OCI-LY1 (cell line): ENCODE measurements at regions not wholly inside any gene's neighbourhood (a gene's known extent, or its start where the extent isn't known, plus 50 kb on each side); places are given as distances from the start of the nearest gene placed in this dataset.

Experiments
- EZH2 ChIP-seq: fragments of 200-600 bp; sonication (generic), shearing (Covaris generic); IDR thresholded peaks from 2 replicates; pipeline ENCODE4 v1.8.0; 2017; ENCODE audit warnings: borderline replicate concordance, mixed run types, mild to moderate bottlenecking, antibody characterized with exemption, low read length, moderate library complexity, mixed read lengths
- TF ChIP-seq, protein P1 (sequence below): fragments of 200-600 bp; sonication (generic), shearing (Covaris generic); IDR thresholded peaks from 2 replicates; pipeline ENCODE4 v1.5.1; 2017; ENCODE audit warnings: mild to moderate bottlenecking, antibody characterized with exemption, low read length, moderate library complexity, mixed read lengths

DNA sequence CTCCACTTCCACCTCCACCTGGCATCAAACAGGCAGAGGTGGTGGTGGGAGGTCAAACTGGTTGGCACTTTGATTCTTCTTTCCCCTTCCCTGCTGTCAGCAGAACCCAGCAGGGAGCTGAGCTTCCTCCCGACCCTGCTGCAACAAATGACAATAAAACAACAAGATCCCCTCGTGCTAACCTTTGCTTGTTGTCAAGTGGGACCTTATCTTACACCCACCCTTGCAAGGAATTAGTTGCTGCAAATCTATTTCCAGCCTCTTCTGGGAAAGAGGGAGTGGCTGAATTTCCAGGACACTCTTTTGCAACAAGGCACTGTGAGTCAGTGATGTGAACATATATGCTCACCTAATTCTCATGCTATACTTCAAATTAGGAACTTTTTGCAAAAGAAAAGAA is 655.1 kb downstream of the DSC3 start:
- no peak for TF ChIP-seq EZH2
- TF ChIP-seq, protein P1, sequence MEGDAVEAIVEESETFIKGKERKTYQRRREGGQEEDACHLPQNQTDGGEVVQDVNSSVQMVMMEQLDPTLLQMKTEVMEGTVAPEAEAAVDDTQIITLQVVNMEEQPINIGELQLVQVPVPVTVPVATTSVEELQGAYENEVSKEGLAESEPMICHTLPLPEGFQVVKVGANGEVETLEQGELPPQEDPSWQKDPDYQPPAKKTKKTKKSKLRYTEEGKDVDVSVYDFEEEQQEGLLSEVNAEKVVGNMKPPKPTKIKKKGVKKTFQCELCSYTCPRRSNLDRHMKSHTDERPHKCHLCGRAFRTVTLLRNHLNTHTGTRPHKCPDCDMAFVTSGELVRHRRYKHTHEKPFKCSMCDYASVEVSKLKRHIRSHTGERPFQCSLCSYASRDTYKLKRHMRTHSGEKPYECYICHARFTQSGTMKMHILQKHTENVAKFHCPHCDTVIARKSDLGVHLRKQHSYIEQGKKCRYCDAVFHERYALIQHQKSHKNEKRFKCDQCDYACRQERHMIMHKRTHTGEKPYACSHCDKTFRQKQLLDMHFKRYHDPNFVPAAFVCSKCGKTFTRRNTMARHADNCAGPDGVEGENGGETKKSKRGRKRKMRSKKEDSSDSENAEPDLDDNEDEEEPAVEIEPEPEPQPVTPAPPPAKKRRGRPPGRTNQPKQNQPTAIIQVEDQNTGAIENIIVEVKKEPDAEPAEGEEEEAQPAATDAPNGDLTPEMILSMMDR: no peak
